RWPE1 (cell line): ENCODE measurements at regions not wholly inside any gene's neighbourhood (a gene's known extent, or its start where the extent isn't known, plus 50 kb on each side); places are given as distances from the start of the nearest gene placed in this dataset.

Experiments
- CTCF ChIA-PET: fragments of 350-600 bp; sonication (Branson Sonifier 250); formaldehyde crosslinking; extraction: SDS; loops from one replicate; lab custom pipeline; 2021; lab: Yijun Ruan, JAX
- POLR2A ChIA-PET: fragments of 400-600 bp; formaldehyde crosslinking; extraction: SDS; loops from one replicate; lab custom pipeline; 2020; ENCODE audit warnings: antibody characterized with exemption; ENCODE audit not compliant: low non-redundant PET; lab: Yijun Ruan, JAX
- DNase-seq: peaks from one replicate; pipeline ENCODE4 v3.0.0; 2012; ENCODE audit warnings: low spot score
- H3K27ac ChIP-seq: fragments of 450-650 bp; 2 replicates; pipeline ENCODE4 v1.5.1; 2017
- TF ChIP-seq, protein P1 (sequence below): fragments of 450-650 bp; conservative IDR thresholded peaks from 2 replicates; pipeline ENCODE4 v1.5.1; 2017; ENCODE audit warnings: low read depth, mild to moderate bottlenecking

DNA sequence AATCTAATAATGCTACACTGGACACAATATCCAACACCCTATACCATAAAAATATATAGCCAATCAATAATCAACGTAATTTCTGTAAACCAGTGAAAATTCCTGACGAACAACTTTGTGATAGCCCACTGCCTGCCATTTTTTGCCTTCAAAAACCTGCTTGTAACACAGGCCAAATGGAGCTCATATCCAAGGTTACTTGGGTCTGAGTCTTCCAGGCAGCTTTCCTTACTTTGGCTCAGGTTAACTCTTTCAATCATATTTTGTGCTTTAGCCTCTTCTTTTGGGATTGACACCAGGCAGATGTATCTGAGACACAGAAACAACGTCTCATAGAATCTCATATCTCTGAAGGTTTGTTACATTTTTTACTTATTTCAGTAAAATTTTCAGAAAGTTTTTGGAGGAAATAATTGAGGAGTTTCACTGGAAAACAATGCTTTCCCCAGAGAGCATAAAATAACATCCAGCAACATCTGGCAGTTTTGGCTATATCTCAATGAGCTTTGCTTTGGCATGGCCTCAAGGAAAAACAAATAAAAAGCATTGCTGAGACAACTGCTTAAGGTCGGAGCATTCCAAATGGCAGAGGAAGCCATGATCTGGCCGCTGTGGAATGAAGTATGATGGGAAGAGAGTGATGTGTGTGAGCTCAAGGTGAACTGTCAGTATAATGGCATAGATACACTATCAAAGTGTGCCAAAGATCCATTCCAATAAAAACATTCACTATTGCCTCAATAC is 162.9 kb upstream of the SPIN4 start:
- H3K27ac ChIP-seq: no peak overlapping the region
- POLR2A ChIA-PET: no interaction called here
- TF ChIP-seq, protein P1, sequence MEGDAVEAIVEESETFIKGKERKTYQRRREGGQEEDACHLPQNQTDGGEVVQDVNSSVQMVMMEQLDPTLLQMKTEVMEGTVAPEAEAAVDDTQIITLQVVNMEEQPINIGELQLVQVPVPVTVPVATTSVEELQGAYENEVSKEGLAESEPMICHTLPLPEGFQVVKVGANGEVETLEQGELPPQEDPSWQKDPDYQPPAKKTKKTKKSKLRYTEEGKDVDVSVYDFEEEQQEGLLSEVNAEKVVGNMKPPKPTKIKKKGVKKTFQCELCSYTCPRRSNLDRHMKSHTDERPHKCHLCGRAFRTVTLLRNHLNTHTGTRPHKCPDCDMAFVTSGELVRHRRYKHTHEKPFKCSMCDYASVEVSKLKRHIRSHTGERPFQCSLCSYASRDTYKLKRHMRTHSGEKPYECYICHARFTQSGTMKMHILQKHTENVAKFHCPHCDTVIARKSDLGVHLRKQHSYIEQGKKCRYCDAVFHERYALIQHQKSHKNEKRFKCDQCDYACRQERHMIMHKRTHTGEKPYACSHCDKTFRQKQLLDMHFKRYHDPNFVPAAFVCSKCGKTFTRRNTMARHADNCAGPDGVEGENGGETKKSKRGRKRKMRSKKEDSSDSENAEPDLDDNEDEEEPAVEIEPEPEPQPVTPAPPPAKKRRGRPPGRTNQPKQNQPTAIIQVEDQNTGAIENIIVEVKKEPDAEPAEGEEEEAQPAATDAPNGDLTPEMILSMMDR: no peak
- peak; percentile 0 for DNase-seq
- CTCF ChIA-PET: interaction anchor here (0.5 kb wide), 1 partner anchor 173 kb away, joined by 3 read pairs; no protein-coding TSS in a partner anchor

DNA sequence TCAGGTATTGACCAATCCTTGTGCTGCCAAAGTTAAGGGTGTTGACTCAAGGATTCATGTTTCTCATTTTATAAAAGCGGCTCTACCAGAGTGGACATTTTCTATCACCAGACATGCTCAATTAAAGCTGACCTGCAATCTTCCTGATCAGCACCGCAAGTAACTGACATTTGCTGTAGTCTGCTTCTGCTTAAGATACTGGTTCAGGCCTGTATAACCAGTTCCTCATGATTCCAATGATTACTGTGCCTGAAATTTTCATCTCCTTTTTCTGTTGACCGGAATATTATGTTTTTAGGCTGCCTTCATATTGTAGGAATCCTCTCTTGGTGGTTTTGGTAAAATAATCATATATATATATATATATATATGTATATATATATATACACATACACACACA is 160.2 kb upstream of the SPIN4 start:
- no peak overlapping the region for H3K27ac ChIP-seq
- CTCF ChIA-PET: no interaction called here
- no peak for DNase-seq
- POLR2A ChIA-PET: no interaction called here
- TF ChIP-seq, protein P1: no peak

DNA sequence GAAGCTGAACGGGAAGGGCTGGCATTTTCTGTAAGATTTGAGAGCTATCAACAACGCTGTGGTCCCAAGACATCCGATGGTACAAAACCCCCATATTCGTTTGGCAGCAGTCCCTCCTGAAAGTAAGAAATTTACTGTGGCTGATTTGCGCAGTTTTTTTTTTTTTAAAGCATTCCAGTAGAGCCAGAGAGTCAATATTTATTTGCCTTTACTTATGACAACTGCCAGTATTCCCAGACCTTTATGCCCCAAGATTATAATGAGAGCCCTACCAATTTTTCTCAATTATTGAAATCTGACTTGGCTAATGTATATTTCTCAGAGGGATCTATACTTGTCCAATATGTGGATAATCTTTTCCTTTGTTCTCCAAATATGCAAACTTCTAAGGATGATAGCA is 157.5 kb upstream of the SPIN4 start:
- H3K27ac ChIP-seq: no peak overlapping the region
- no peak for DNase-seq
- POLR2A ChIA-PET: no interaction called here
- TF ChIP-seq, protein P1: no peak
- CTCF ChIA-PET: no interaction called here

DNA sequence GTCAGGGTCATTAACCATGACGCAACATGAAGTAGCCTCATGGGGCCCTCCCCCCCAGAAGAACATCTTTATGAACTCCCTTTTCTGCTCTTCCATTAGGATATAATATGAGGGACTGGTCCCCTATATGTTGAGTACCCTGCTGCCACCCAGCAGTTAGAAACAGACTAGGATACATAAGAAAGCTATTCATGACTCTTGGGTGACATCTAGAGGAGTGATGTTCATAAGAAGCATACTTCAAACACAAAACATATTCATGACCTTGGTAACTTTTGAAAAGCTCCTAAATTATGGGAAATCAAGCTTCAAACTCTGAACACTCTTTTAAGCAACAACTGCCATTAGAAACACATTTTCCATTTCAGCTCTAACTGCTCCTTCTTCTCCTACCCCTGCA is 155.2 kb upstream of the SPIN4 start:
- DNase-seq: peak; percentile 0
- ChIA-PET CTCF (interaction anchor here (0.6 to 0.7 kb wide), 2 partner anchors 180 to 1685 kb away, joined by 3 read pairs; no protein-coding TSS in a partner anchor), POLR2A (no interaction called here)
- H3K27ac ChIP-seq: no peak overlapping the region
- TF ChIP-seq, protein P1: no peak

DNA sequence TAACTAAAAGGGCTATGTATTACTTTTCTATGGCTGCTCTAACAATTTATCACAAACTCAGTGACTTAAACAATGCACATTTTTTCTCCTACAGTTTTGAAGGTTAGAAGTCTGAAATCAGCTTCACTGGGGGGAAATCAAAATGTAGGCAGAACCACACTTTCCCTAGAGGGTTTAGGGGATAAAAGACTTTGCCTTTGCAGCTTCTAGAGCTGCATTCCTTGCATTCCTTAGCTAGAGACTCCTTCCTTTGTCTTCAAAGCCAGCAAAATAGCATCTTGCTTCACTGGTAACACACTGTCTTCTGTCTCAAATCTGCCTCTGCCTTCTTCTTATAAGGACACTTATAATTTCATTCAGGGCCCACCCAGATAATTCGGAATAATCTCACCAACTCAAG is 152.4 kb upstream of the SPIN4 start:
- no peak overlapping the region for H3K27ac ChIP-seq
- ChIA-PET POLR2A (no interaction called here), CTCF (no interaction called here)
- peak; percentile 9 for DNase-seq
- TF ChIP-seq, protein P1: no peak

DNA sequence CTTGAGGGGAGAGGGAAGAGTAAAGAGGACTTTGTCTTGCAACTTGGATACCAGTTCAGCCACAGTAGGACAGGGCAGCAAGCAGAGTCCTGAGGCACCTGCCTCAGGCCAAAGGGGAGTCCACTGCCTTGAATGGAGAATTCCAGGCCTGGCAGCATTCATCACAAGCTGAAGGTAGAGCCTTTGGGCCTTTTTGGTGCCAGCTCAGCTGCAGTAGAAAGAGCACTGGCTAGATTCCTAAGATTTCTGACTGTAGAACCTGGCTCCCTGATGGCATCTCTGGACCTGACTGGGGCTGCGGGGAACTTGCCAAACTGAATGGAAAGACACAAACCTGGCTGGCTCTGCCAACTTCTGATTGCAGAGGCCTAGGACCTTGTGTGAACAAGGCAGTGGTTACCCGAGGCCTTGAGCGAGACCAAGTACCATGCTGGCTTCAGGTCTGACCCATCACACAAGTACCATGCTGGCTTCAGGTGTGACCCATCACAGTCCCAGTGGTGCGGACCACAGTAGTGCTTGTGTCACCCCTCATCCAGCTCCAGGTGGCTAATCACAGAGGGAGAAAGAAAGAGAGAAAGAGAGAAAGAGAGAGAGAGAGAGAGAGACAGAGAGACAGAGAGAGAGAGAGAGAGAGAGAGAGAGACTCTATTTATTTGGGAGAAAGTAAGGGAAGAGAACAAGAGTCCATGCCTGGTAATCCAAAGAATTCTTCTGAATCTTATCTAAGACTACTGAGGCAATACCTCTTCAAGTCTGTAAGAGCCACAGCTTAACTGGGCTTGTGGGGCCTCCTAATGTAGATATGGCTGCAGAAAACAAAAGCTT is 137.6 kb upstream of the SPIN4 start:
- TF ChIP-seq, protein P1: no peak
- no peak for DNase-seq

More for the DNA sequence above, 137.6 kb upstream of the SPIN4 start:
- POLR2A ChIA-PET: no interaction called here
- no peak overlapping the region for H3K27ac ChIP-seq
- CTCF ChIA-PET: no interaction called here
